ENCODE measurements at regions not wholly inside any gene's neighbourhood (a gene's known extent, or its start where the extent isn't known, plus 50 kb on each side); places are given as distances from the start of the nearest gene placed in this dataset.

- ATAC-seq (no peak), DNase-seq (ENCODE audit: low read depth, low spot score) (no peak)
- ChIA-PET POLR2A (no interaction called here), RAD21 (ENCODE audit: low non-redundant PET in 1 of 2, low total read pairs in 2 of 2, uncharacterized antibody in 2 of 2, unreplicated experiment in 2 of 2) (no interaction called here), CTCF (no interaction called here)
- no peak overlapping the region for H3K9ac ChIP-seq (ENCODE audit: low read length)
- no TSS peak for BruUV-seq (replicated peaks)
- H3K27ac ChIP-seq (ENCODE audit: low read depth, low read length) = no peak overlapping the region
- H4K20me1 ChIP-seq (ENCODE audit: insufficient read depth) = no peaks in the 10 kb centered on the region
- H3K9me3 ChIP-seq (ENCODE audit: control insufficient read depth in 1 of 2, insufficient read depth in 1 of 2, low read depth in 1 of 2, low read length in 2 of 2) = no peaks in the 10 kb centered on the region
- no peaks in the 10 kb centered on the region for H3K79me2 ChIP-seq (ENCODE audit: insufficient read depth, low read length)
- no peak overlapping the region for H2AFZ ChIP-seq (ENCODE audit: low read depth, low read length, poor library complexity, severe bottlenecking)
- no peaks in the 10 kb centered on the region for H3K9me2 ChIP-seq (ENCODE audit: insufficient read depth)
- no peaks in the 10 kb centered on the region for H3K27me3 ChIP-seq (ENCODE audit: insufficient read depth, low read length)
- intact Hi-C loops (cut with micrococcal nuclease) = no loop called here
- H3K4me3 ChIP-seq (replicated peaks in 1 of 2; ENCODE audit: low read depth in 1 of 2, low read length in 2 of 2) = no peak overlapping the region
- H3K4me2 ChIP-seq (ENCODE audit: low read length) = no peak overlapping the region
- H3K36me3 ChIP-seq (ENCODE audit: control insufficient read depth in 1 of 2, insufficient read depth in 2 of 2, low read length in 2 of 2) = no peaks in the 10 kb centered on the region
- TF ChIP-seq CBX3 (IDR thresholded peaks at IDR 0.05; ENCODE audit: low read depth) (no peak), POLR2A (IDR thresholded peaks at IDR 0.05; ENCODE audit: borderline replicate concordance, extremely low read depth, insufficient read depth, insufficient read length) (no peak), EZH2 (IDR thresholded peaks at IDR 0.05) (no peak), SIN3A (IDR thresholded peaks at IDR 0.05; ENCODE audit: low read depth) (no peak), ELF1 (IDR thresholded peaks at IDR 0.05; ENCODE audit: borderline replicate concordance, low read depth) (no peak), RAD21 (IDR thresholded peaks at IDR 0.05; ENCODE audit: low read depth) (no peak), TCF7L2 (IDR thresholded peaks at IDR 0.05; ENCODE audit: borderline replicate concordance, extremely low read depth, insufficient read depth, insufficient read length) (no peak), EGR1 (IDR thresholded peaks at IDR 0.05; ENCODE audit: low read depth) (no peak), CTCF (IDR thresholded peaks at IDR 0.05 in 2 of 3, conservative IDR thresholded peaks at IDR 0.05 in 1 of 3; ENCODE audit: borderline replicate concordance in 1 of 3, insufficient read depth in 1 of 3, low read depth in 2 of 3, low read length in 2 of 3) (no peak), MAX (IDR thresholded peaks at IDR 0.05) (no peak), ZBTB33 (IDR thresholded peaks at IDR 0.05; ENCODE audit: extremely low read depth, insufficient replicate concordance, low read length) (no peak), YY1 (IDR thresholded peaks at IDR 0.05; ENCODE audit: extremely low read depth, insufficient replicate concordance, low read depth, low read length) (no peak), CEBPB (IDR thresholded peaks at IDR 0.05; ENCODE audit: low read depth) (no peak), JUND (IDR thresholded peaks at IDR 0.05) (no peak), FOSL1 (IDR thresholded peaks at IDR 0.05; ENCODE audit: low read depth) (no peak), REST (IDR thresholded peaks at IDR 0.05; ENCODE audit: low read depth) (no peak), SRF (IDR thresholded peaks at IDR 0.05; ENCODE audit: low read depth) (no peak), EZH2phosphoT487 (IDR thresholded peaks at IDR 0.05; ENCODE audit: borderline replicate concordance) (no peak)
- H3K4me1 ChIP-seq (ENCODE audit: control insufficient read depth in 1 of 2, insufficient read depth in 2 of 2, low read length in 2 of 2) = no peaks in the 10 kb centered on the region
These were observed 1420.8 kb upstream of the SLC10A2 start for GRCh38 chr13:104487006-104487405.

Data from HCT116 (cell line).